ENCODE measurements at regions not wholly inside any gene's neighbourhood (a gene's known extent, or its start where the extent isn't known, plus 50 kb on each side); places are given as distances from the start of the nearest gene placed in this dataset.
"Not testable (repeated sequence)": the region's sequence is repeated elsewhere in the genome, so short reads cannot be mapped to it uniquely, and the experiment has no call there.

DNA sequence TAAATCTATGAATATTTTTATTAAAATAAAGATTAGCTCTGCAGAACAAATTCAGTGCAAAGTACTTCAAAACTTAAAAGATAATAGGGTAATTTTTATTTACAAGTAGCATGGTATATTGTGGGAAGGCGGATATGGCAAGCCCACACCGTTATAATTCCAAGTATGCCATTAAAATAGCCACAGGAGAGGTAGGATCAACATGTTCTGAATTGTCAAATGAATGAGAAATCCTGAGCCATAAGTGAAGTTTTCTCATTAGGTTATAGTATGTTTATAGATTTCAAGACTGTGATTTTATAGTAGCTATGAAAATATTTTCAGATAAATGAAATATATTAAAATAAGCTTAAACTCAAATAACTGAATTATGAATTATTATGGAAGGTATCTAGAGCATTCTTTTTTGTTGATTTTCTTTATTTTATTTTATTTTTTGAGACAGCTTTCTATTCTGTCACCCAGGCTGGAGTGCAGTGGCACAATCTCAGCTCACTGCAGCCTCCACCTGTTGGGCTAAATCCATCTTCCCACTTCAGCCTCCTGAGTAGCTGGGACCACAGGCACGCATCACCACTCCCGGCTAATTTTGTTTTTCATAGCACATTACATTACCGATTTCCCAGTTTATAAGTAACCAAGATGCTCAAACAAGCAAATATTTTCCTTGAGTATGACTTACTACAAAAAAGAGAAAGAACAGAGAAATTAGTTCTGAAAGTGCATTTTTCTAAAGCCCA, 956.6 kb downstream of the GATA3 start:
- DNase-seq: no peak

DNA sequence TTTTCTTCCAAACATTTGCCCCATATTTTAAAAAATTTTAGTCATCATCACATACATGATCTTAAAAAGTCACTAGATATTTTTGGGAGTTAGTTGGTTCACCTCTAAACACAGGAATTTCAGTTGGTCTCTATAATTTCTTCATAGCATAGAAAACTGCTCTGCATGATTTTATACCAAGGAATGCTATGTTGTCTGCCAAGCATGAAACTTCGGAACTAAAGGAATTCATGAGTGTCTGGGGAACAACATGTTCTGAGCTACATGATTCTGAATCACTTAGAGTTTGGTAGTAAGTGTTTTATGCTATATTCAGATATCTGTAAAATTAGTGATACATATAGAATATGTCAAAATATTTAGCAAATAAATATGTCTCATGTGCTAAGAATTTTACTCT, 957.8 kb downstream of the GATA3 start:
- DNase-seq: no peak

DNA sequence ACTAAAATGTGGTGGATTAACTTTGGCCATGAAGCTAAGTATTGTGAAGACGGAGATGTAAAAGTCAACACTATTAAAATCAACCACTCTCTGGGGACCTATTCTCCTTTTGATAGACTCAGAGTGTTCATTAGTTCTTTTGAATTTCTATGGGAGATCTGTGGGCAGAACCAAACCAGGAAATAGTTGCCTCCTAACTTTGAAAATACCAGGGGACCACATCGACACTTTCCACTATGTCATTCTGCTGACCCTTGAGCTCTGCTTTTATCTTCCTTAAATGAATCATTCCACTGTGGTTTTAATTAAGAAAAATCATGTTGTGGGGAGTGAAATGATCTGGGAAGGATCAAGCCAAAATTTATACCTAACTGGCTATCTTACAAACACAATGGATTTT, 960.5 kb downstream of the GATA3 start:
- no peak for DNase-seq

DNA sequence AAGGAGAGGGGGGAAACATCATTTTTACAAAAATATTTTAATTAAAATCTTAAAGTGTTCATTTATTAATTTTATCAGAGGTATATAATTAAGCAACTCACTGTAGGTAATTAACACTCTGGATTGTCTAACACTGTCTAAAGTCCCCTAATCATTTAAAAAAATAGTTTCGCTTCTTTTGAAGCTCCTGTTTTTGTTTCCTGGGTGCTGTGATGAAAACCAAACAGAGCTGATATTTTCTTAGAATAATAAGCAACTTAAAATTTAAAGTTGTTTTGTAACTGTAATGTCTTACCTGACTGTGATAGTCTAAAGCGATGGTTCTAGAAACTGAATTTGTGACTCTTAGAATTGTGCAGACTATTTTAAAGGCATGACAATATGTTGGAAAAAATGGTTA, 961.0 kb downstream of the GATA3 start:
- DNase-seq: no peak

DNA sequence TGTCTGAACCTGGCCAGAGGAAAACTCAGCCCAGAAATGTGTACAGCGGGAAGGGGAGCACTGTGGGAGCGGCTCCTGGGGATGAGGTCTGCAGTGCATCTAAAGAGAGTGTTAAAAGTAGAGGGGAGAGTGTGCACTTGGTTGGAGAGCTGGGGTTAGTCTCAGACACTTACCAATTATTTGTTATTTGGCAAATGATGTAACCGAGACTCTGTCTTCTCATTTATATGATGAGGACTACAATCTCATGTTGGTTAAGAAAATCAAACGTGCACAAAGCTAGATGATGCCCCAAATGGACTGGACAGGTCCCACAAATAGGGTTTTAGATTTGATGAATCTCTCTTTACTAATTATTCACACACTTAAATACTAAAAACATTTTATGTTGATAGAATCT, 962.4 kb downstream of the GATA3 start:
- DNase-seq: no peak

DNA sequence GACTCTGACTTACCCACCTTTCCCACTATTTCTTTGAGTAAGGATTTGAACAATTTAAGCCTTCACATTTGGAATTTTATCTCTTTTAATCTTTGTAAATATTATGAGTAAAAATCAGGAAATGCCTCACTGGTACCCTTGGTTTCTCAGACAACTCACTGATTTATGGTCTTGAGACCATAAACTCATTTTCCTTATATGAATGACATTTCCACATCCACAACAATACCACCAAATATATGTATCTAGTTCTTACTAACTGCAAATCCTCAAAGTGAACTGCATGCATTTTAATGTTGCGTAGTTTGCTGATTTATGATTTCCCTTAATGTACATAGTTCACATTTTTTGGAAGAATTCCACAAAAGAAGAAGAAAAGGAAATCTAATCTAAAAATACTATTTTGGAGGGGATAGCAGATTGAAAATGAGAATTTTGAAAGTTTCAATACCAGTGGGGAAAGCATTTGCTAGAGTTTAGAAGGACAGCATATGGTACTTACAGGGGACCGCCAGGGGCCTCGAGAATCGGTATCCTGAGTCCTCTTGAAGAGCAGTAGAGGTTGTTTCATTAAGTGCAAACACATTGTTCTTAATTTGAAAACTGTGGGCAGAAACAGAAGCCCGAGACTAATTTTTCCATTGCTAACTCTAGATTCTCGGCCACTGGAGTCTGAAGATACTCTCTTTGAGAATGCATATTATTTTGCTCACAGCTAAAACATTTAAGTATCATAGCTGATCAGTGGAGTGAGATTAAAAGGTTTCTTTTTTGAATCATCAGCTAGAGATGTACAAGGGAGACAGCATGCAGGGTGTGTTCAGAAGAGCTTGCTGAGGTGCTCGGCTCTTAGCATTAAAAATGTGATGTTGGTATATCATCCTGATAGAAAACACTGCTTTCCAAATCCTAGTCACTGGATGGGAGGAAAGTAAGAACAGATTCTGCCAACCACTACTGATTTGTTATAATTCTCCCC, 964.0 kb downstream of the GATA3 start:
- no peak for DNase-seq

DNA sequence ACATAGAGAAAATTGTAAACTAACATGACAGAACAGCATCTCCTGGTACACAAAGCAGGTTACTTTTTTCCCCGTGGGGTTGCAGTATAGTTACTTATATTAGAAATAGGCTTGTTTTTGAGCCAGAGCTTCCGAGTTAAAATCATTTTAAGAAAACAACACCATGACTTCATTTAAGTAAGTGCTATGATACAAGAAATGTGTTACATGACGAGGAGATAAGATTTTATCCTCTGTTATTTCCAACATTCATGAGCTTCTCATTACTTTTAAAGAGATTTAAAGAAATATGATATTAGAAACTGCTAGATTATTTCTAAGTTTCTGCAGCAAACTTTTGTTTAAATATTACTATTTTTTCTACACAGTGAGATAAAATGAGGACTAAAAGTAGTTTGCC, 968.7 kb downstream of the GATA3 start:
- DNase-seq: no peak

DNA sequence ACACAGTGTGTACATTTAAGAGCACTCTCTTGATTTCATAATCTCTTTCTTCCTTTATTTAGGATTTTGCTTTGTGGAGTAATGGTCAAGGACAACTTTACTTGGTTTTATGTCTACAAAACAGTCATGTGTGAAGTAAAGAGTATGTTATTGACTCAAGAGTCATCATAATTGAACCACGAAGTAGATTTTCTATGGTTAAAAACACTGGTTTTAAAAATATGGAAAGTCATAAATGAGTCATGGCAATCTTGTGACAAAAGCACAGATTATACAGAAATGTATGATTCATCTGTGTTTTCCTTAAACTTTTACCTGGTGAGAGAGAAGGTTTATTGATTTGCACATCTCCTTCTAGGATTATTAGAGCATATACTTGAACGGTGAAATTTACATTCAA, 969.7 kb downstream of the GATA3 start:
- no peak for DNase-seq

DNA sequence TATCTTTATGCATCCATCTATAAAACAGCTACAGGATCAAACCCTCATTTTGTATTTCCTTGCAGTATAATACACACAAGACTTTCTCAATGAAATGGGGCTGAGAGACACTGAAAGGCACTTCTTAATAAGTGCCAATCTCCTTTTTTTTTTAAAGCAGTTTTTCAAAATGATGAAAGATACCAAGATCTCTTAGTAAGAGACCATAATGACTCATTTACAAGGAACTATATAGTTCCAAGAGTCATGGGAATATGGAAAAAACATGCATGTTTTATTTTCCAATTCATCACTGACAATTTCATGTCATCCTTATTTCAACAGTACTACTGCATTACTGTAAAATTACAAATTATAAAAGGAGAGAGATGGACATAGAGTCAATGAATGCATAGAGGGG, 973.7 kb downstream of the GATA3 start:
- no peak for DNase-seq

DNA sequence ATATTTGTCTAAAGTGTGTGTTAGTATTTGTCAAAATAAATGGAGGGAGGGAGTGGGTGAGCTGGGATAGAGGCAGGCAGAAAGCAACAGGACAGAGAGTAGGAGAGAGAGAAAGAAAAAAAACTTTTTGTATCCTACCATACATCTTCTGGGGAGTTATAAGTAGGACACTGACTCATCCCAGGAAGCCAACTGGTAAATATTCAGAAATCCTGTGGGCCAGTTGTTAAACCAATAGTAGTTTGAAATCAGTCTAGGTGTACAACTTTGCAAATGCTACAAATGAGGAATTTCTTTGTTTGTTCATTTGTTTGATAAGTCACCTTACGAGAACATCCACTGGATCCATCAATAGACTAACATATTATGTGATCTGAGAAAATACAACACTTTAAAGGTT, 980.9 kb downstream of the GATA3 start:
- DNase-seq: no peak

DNA sequence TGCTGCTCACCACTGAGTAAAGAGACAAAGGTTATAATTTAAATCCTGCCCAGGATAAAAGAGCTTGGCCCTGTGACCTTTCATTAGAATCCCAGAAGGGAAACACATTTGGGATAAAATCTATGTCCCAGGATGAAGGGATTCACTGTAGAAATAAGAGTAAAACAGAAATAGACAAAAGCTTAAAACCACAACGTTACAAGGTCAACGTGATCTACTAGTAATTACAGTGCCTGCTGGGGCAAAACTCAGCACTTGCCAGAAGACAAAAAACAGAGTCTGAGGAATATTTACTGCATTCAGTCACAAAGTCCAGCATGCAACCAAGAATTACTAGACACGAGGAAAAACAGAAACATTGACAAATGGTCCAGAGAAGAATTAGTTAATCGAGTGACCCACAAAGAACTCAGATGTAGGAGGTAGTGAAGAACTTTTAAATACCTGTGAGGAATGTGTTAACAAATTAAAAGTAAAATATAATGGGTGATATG, 982.3 kb downstream of the GATA3 start:
- DNase-seq: no peak

DNA sequence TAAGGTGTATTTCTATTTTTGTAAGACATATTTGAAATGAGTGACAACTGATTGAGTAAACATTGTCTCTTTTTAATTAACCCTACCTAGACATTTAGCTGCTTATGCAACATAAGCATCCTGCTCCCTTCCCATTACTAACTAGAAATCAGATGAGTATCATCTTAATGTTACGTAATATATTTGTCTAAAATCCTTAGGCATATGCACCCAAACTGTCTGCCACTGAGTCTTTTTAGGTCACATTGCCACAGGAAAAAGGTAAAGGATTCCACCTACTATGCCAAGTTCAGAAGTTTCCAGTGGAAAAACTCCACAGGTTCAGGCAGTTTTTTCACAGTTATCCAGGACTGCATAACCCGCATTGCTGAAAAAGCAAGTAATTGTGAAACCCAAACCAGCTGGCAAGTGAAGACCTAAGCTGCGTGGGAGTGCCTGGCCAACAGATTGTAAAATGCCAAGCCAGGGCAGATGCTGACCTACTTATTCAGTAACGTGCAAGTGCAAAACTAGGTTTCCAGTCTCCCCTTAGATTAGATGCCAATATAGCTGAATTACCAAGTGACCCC, 983.7 kb downstream of the GATA3 start:
- no peak for DNase-seq

DNA sequence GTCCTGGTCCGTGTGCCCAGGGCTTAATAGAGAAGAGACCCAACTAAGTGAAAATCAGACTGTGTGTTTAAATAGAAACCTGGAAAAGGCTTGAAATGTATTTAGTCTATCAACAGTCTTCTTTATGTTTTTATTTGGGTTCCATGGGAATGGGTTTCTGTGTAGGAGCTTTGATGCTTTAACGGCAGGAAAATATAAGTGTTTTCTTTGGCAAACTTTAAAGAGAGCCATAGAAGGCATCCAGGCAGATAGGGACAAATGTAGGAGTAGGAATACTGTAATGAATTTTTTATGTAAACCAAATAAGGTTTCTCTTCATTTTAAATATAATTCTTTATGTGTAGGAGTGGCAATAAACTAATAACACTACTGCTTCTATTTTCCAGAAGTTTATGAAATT, 989.0 kb downstream of the GATA3 start:
- no peak for DNase-seq

DNA sequence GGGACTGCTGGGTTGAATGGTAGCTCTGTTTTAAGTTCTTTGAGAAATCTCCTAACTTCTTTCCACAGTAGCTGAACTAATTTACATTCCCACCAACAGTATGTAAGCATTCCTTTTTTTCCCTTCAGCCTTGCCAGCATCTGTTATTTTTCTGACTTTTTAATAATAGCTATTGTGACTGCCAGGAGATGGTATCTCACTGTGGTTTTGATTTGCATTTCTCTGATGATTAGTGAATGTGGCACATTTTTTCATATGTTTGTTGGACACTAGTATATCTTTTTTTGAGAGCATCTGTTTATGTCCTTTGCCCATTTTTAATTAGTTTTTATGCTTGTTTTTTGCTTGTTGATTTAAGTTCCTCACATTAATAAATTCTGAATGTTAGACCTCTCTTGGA, 990.8 kb downstream of the GATA3 start:
- DNase-seq: no peak

DNA sequence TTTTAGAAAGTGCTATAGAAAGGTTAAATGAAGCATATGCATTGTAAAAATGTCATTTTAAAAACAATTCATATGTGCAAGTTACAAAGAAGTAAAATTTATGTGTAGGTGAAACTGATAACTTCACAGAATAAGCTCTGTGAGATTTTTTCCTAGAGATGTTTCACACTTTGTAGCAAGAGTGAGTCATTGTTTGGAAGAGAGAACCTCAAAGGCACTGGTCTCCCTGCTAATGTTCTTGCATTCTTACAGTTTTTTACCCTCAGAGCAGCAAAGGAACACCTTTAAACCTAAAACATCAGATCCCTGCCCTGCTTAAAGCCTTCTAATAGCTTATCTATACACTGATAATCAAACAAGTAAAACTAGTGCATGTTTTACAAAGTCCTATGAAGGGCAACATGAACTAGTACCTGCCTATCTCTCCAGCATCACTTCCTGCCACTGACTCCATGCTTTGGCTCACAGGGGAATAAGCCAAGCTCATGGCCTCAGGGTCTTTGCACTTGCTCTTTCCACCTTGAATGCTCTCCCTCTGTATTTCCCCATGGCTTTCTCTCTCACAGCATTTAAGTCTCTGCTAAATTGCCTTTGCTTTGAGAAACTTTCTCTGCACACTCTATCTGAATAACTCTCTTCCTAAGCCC, 997.0 kb downstream of the GATA3 start:
- DNase-seq: no peak

DNA sequence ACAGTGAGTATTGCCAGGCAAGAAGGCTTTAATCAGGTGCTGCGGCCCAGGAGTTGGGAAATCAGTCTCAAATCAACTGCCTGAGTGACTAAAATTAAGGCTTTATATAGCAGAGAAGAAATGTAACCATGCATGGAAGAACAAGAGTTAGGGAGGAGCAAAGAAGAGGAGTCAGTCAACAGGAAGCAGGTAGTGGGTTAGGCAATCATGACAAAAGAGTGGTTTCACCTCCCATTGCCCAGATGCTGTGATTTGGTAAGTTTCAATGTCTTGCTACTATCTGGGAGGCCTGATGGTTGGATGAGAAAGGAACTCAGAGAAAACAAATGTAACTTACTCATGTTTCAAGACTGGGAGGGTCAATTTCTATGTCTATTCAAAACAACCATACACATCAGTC, 998.3 kb downstream of the GATA3 start:
- no peak for DNase-seq

DNA sequence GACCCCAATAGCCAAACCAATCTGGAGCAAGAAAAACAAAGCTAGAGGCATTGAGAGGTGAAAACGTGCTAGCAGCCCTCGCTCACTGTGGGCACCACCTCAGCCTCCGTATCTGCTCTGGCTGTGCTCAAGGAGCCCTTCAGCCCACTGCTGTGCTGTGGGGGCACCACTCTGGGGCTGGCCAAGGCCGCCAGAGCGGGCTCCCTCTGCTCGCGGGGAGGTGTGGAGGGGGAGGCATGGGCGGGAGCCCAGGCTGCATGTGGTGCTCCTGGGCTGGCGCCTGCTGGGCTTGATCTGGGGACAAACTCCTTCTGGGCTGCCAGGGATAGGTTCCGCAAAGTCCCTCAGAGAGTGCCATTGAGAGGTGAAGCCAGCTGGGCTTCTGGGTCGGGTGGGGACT, 1002.0 kb downstream of the GATA3 start:
- no peak for DNase-seq

DNA sequence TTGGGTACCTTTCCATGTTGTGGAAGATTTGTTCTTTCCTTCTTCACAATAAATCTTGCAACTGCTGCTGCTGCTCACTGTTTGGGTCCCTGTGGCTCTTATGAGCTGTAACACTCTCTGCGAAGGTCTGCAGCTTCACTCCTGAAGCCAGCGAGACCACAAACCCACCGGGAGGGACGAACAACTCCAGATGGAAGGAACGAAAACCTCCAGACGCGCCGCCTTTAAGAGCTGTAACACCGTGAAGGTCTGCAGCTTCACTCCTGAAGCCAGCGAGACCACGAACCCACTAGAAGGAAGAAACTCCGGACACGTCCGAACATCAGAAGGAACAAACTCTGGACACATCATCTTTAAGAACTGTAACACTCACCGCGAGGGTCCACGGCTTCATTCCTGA, 1002.8 kb downstream of the GATA3 start:
- DNase-seq: not testable (repeated sequence)

DNA sequence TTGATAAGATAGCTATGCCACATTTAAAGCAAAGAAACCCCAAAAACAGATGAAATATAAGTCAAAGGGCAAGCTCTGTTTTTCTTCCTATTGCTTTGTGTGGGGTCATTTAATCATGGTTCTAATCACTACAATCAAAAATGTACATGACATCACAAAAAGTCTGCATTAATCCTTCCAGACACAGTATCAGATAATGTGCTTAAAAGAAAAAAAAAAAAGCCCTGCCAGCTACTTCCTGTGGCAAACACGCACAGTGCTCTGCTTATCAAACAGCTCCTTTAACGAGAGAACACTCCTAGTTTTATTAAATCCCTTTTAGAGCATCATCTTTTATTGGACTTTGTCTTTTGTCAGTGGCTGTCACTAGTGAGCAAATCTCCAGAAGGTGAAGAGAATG, 1005.8 kb downstream of the GATA3 start:
- no peak for DNase-seq

DNA sequence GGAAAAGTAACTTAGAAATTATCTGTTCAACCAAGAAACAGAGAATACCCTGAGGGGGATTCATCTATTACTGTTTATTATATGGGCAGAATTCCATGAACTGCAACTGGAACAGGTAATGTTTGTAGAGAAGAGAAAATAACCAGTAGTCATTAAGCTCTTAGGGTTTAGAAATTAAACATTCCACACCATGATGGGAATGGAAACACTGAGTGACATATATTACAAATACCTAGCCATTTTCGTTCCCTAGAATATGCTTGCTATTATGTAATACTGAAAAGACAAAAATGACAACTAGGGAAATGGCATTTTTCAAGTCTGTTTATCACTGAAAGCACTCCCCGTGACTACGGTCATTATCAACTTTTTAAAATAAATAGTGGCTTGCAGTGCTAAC, 1007.4 kb downstream of the GATA3 start:
- DNase-seq: no peak

DNA sequence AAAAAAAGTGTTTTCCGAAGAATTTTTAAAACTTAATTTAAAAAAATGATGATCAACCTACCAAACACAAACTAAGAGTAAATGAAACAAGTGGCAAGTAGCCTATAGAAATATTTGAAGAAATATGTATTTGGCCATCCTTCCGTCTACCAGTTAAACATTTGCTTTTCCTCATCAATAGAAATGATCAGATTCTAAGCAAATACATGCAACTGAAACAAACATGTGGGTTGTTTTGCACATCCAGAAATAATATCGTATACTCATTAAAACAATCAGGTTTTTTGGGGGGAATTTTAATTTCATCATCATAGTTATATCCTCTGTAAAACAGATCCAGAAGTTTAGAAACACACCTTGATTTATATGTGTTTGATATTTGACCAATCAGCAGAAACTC, 1011.7 kb downstream of the GATA3 start:
- DNase-seq: no peak

DNA sequence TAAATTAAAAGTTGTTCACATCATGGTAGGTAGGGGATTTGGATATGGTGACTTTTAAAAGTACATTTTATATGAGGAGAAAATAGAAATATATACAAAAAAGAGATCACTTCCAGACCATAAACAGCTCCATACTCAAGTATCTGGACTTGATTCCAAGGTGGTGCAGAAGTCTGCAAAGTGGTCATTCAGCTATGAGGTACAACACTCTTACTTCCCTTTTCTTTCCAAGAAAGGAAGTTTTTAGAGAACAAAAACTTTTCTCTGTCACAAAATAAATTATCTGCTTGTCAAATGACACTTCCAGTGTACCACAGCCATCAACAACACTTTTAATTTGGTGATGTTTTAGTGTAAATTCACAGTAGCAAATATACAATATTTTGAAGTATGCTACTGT, 1013.5 kb downstream of the GATA3 start:
- no peak for DNase-seq

DNA sequence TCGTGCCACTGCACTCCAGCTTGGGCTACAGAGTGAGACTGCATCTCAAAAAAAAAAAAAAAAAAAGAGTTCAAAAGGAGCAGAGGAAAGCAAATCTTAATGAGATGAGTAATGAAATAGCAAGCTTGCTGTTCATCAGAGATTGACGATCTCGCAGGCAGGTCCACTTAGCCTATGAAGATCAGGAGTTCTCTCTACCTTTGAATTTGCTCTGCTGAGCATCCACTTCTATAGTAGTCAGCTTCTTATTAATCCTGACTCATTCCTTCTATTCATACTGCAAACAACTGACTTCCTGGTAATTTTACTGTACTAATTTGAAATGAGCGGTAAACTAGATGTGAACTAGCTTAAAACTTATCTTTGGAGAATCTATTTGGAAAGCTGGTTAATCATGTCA, 1014.6 kb downstream of the GATA3 start:
- no peak for DNase-seq
